GM23338 (cell line): ENCODE measurements at regions not wholly inside any gene's neighbourhood (a gene's known extent, or its start where the extent isn't known, plus 50 kb on each side); places are given as distances from the start of the nearest gene placed in this dataset.

ENCODE experiments used
- ATAC-seq: fragments of 200-7000 bp; cut with Tn5 transposase; 3 replicates; pipeline ENCODE4 v1.9.1; 2020
- DNase-seq: peaks from one replicate; pipeline ENCODE4 v3.0.0-alpha.2; 2015; ENCODE audit warnings: low spot score
- H2AFZ ChIP-seq: fragments of 200-600 bp; sonication (generic); 2 replicates; pipeline ENCODE4 v1.8.0; 2016; ENCODE audit warnings: antibody characterized with exemption, mild to moderate bottlenecking, moderate library complexity
- H3F3A ChIP-seq: fragments of 200-600 bp; sonication (generic); replicated peaks from 2 replicates; pipeline ENCODE4 v1.8.0; 2017; ENCODE audit warnings: antibody characterized with exemption, mixed run types, low read depth
- H3K27ac ChIP-seq: fragments of 200-600 bp; sonication (generic); 2 replicates; pipeline ENCODE4 v1.6.1; 2016; ENCODE audit warnings: low read depth
- H3K27me3 ChIP-seq: fragments of 200-600 bp; sonication (generic); 2 replicates; pipeline ENCODE4 v1.8.0; 2016; ENCODE audit warnings: mild to moderate bottlenecking, mixed run types, moderate library complexity; ENCODE audit not compliant: insufficient read depth
- H3K36me3 ChIP-seq: fragments of 200-600 bp; sonication (generic); 2 replicates; pipeline ENCODE4 v1.8.0; 2016; ENCODE audit warnings: mild to moderate bottlenecking; ENCODE audit not compliant: insufficient read depth
- H3K4me1 ChIP-seq: fragments of 200-600 bp; sonication (generic); 2 replicates; pipeline ENCODE4 v1.8.0; 2016; ENCODE audit warnings: mild to moderate bottlenecking, moderate library complexity; ENCODE audit not compliant: insufficient read depth
- H3K4me2 ChIP-seq: fragments of 200-600 bp; sonication (generic); 2 replicates; pipeline ENCODE4 v1.7.1; 2017; ENCODE audit warnings: mixed run types
- H3K4me3 ChIP-seq: fragments of 200-600 bp; sonication (generic); 2 replicates; pipeline ENCODE4 v1.6.1; 2016; ENCODE audit warnings: mixed run types
- H3K79me2 ChIP-seq: fragments of 200-600 bp; sonication (generic); replicated peaks from 2 replicates; pipeline ENCODE4 v1.8.0; 2017; ENCODE audit warnings: mild to moderate bottlenecking; ENCODE audit not compliant: insufficient read depth
- H3K9me2 ChIP-seq: fragments of 200-600 bp; sonication (generic); 2 replicates; pipeline ENCODE4 v1.8.0; 2017; ENCODE audit not compliant: insufficient read depth
- H4K20me1 ChIP-seq: fragments of 200-600 bp; sonication (generic); replicated peaks from 2 replicates; pipeline ENCODE4 v1.8.0; 2017; ENCODE audit warnings: mild to moderate bottlenecking; ENCODE audit not compliant: insufficient read depth
- H3K27ac Mint-ChIP-seq: 2 replicates; pipeline ENCODE4 v1.8.0; 2020; ENCODE audit warnings: inconsistent platforms, mild to moderate bottlenecking, moderate library complexity, mixed read lengths
- H3K27me3 Mint-ChIP-seq: 3 replicates; pipeline ENCODE4 v1.8.0; 2022; ENCODE audit warnings: low read depth, mild to moderate bottlenecking, moderate library complexity, mixed read lengths, inconsistent platforms; ENCODE audit not compliant: insufficient read depth, poor library complexity
- H3K36me3 Mint-ChIP-seq: 3 replicates; pipeline ENCODE4 v1.8.0; 2021; ENCODE audit warnings: low read depth, mild to moderate bottlenecking, inconsistent platforms, moderate library complexity, mixed read lengths
- H3K4me1 Mint-ChIP-seq: 3 replicates; pipeline ENCODE4 v1.8.0; 2020; ENCODE audit warnings: mild to moderate bottlenecking, inconsistent platforms, mixed read lengths
- H3K4me3 Mint-ChIP-seq: 3 replicates; pipeline ENCODE4 v1.8.0; 2021; ENCODE audit warnings: moderate library complexity, mild to moderate bottlenecking, inconsistent platforms, mixed read lengths
- H3K9me3 Mint-ChIP-seq: 3 replicates; pipeline ENCODE4 v1.8.0; 2020; ENCODE audit warnings: moderate library complexity, mild to moderate bottlenecking, inconsistent platforms, mixed read lengths
- CREB1 ChIP-seq: fragments of 250-450 bp; sonication (Bioruptor Pico); IDR thresholded peaks from 2 replicates; pipeline ENCODE4 v1.5.0; 2020; ENCODE audit warnings: low read depth, mild to moderate bottlenecking, moderate library complexity
- CTCF ChIP-seq, 2 experiments: fragments of 200-600 bp in 1 of 2; sonication (generic) in 1 of 2; conservative IDR thresholded peaks; 2 replicates each; pipeline versions ENCODE4 v1.5.1 to v1.6.1; 2016 to 2017; ENCODE audit warnings: antibody characterized with exemption in 2 of 2, low read depth in 2 of 2, mild to moderate bottlenecking in 2 of 2, moderate library complexity in 1 of 2
- EZH2 ChIP-seq: fragments of 200-600 bp; sonication (generic); IDR thresholded peaks from one replicate; pipeline ENCODE4 v1.8.0; 2017; ENCODE audit warnings: antibody characterized with exemption, mild to moderate bottlenecking, low read depth; ENCODE audit not compliant: unreplicated experiment
- EZH2phosphoT487 ChIP-seq: fragments of 200-600 bp; sonication (generic); IDR thresholded peaks from one replicate; pipeline ENCODE4 v1.8.1; 2018; ENCODE audit warnings: antibody characterized with exemption; ENCODE audit not compliant: unreplicated experiment
- JUNB ChIP-seq: IDR thresholded peaks from one replicate; pipeline ENCODE4 v1.6.1; 2016; ENCODE audit warnings: antibody characterized with exemption; ENCODE audit not compliant: unreplicated experiment
- NANOG ChIP-seq: IDR thresholded peaks from 2 replicates; pipeline ENCODE4 v1.6.1; 2016; ENCODE audit warnings: antibody characterized with exemption, borderline replicate concordance
- POLR2AphosphoS5 ChIP-seq: IDR thresholded peaks from 2 replicates; pipeline ENCODE4 v1.6.1; 2016; ENCODE audit warnings: antibody characterized with exemption, low read depth
- REST ChIP-seq: IDR thresholded peaks from one replicate; pipeline ENCODE4 v1.6.1; 2018; ENCODE audit warnings: antibody characterized with exemption; ENCODE audit not compliant: unreplicated experiment
- STAT1 ChIP-seq: IDR thresholded peaks from one replicate; pipeline ENCODE4 v1.6.1; 2016; ENCODE audit warnings: antibody characterized with exemption; ENCODE audit not compliant: unreplicated experiment
- ZNF114 ChIP-seq: fragments of 250-450 bp; sonication (Bioruptor Pico); IDR thresholded peaks from 2 replicates; pipeline ENCODE4 v1.5.0; 2020; ENCODE audit warnings: mild to moderate bottlenecking, moderate library complexity
- ZNF331 ChIP-seq: fragments of 250-450 bp; sonication (Bioruptor Pico); IDR thresholded peaks from 2 replicates; pipeline ENCODE4 v1.5.0; 2020; ENCODE audit warnings: low read depth, mild to moderate bottlenecking, moderate library complexity
- TF ChIP-seq, protein P1 (sequence below): IDR thresholded peaks from 2 replicates; pipeline ENCODE4 v1.6.1; 2016; ENCODE audit warnings: antibody characterized with exemption
- TF ChIP-seq, protein P2 (sequence below): fragments of 250-450 bp; sonication (Bioruptor Pico); IDR thresholded peaks from 2 replicates; pipeline ENCODE4 v1.5.0; 2020; ENCODE audit warnings: mild to moderate bottlenecking, moderate library complexity

GRCh38 chr7:10908600-10908999 lies 65.1 kb upstream of the PHF14 start:
- ATAC-seq (peak; percentile 97), DNase-seq (peak; percentile 97)
- Histone ChIP-seq H3K79me2 (no peaks in the 10 kb centered on the region), H3K4me3 (no peak overlapping the region), H2AFZ (no peak overlapping the region), H3K4me2 (peak overlapping the region; percentile 67; the same call in 1 of the 2 replicates), H3K9me2 (0 out of 2 replicates have a peak, but pooled peaks cover 8% of the 10 kb centered on the region), H3K4me1 (peaks cover 12% of the 10 kb centered on the region), H3F3A (no peaks in the 10 kb centered on the region), H4K20me1 (no peaks in the 10 kb centered on the region), H3K27me3 (no peaks in the 10 kb centered on the region), H3K27ac (peak overlapping the region; percentile 98), H3K36me3 (peaks cover 19% of the 10 kb centered on the region; the same call in 1 of the 2 replicates)
- H3K9me3 Mint-ChIP-seq = peaks cover 9% of the 10 kb centered on the region; the same call in 2 of the 3 replicates
- peaks cover 9% of the 10 kb centered on the region for H3K36me3 Mint-ChIP-seq
- H3K27ac Mint-ChIP-seq = peak overlapping the region; percentile 99
- H3K4me3 Mint-ChIP-seq = peak overlapping the region; percentile 64
- TF ChIP-seq EZH2phosphoT487 (no peak), POLR2AphosphoS5 (peak; percentile 48; the same call in 1 of the 2 replicates), EZH2 (no peak), JUNB (no peak), ZNF114 (peak; percentile 96), ZNF331 (CRISPR knock-in tag) (no peak), CREB1 (CRISPR knock-in tag) (peak; percentile 73), CTCF (conservative IDR thresholded peaks at IDR 0.05; ENCODE audit: low read depth in 2 of 2) (no peak), NANOG (peak; percentile 58), STAT1 (no peak), REST (no peak)
- TF ChIP-seq, protein P1, sequence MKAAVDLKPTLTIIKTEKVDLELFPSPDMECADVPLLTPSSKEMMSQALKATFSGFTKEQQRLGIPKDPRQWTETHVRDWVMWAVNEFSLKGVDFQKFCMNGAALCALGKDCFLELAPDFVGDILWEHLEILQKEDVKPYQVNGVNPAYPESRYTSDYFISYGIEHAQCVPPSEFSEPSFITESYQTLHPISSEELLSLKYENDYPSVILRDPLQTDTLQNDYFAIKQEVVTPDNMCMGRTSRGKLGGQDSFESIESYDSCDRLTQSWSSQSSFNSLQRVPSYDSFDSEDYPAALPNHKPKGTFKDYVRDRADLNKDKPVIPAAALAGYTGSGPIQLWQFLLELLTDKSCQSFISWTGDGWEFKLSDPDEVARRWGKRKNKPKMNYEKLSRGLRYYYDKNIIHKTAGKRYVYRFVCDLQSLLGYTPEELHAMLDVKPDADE = no peak
- TF ChIP-seq, protein P2, sequence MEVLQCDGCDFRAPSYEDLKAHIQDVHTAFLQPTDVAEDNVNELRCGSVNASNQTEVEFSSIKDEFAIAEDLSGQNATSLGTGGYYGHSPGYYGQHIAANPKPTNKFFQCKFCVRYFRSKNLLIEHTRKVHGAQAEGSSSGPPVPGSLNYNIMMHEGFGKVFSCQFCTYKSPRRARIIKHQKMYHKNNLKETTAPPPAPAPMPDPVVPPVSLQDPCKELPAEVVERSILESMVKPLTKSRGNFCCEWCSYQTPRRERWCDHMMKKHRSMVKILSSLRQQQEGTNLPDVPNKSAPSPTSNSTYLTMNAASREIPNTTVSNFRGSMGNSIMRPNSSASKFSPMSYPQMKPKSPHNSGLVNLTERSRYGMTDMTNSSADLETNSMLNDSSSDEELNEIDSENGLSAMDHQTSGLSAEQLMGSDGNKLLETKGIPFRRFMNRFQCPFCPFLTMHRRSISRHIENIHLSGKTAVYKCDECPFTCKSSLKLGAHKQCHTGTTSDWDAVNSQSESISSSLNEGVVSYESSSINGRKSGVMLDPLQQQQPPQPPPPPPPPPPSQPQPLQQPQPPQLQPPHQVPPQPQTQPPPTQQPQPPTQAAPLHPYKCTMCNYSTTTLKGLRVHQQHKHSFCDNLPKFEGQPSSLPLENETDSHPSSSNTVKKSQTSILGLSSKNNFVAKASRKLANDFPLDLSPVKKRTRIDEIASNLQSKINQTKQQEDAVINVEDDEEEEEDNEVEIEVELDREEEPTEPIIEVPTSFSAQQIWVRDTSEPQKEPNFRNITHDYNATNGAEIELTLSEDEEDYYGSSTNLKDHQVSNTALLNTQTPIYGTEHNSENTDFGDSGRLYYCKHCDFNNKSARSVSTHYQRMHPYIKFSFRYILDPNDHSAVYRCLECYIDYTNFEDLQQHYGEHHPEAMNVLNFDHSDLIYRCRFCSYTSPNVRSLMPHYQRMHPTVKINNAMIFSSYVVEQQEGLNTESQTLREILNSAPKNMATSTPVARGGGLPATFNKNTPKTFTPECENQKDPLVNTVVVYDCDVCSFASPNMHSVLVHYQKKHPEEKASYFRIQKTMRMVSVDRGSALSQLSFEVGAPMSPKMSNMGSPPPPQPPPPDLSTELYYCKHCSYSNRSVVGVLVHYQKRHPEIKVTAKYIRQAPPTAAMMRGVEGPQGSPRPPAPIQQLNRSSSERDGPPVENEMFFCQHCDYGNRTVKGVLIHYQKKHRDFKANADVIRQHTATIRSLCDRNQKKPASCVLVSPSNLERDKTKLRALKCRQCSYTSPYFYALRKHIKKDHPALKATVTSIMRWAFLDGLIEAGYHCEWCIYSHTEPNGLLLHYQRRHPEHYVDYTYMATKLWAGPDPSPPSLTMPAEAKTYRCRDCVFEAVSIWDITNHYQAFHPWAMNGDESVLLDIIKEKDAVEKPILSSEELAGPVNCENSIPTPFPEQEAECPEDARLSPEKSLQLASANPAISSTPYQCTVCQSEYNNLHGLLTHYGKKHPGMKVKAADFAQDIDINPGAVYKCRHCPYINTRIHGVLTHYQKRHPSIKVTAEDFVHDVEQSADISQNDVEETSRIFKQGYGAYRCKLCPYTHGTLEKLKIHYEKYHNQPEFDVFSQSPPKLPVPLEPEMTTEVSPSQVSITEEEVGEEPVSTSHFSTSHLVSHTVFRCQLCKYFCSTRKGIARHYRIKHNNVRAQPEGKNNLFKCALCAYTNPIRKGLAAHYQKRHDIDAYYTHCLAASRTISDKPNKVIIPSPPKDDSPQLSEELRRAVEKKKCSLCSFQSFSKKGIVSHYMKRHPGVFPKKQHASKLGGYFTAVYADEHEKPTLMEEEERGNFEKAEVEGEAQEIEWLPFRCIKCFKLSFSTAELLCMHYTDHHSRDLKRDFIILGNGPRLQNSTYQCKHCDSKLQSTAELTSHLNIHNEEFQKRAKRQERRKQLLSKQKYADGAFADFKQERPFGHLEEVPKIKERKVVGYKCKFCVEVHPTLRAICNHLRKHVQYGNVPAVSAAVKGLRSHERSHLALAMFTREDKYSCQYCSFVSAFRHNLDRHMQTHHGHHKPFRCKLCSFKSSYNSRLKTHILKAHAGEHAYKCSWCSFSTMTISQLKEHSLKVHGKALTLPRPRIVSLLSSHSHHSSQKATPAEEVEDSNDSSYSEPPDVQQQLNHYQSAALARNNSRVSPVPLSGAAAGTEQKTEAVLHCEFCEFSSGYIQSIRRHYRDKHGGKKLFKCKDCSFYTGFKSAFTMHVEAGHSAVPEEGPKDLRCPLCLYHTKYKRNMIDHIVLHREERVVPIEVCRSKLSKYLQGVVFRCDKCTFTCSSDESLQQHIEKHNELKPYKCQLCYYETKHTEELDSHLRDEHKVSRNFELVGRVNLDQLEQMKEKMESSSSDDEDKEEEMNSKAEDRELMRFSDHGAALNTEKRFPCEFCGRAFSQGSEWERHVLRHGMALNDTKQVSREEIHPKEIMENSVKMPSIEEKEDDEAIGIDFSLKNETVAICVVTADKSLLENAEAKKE (CRISPR knock-in tag) = no peak; the same call in 1 of the 2 replicates
- peaks cover 19% of the 10 kb centered on the region for H3K4me1 Mint-ChIP-seq
- peaks cover 2% of the 10 kb centered on the region for H3K27me3 Mint-ChIP-seq
